ENCODE measurements at regions not wholly inside any gene's neighbourhood (a gene's known extent, or its start where the extent isn't known, plus 50 kb on each side); places are given as distances from the start of the nearest gene placed in this dataset.

DNA sequence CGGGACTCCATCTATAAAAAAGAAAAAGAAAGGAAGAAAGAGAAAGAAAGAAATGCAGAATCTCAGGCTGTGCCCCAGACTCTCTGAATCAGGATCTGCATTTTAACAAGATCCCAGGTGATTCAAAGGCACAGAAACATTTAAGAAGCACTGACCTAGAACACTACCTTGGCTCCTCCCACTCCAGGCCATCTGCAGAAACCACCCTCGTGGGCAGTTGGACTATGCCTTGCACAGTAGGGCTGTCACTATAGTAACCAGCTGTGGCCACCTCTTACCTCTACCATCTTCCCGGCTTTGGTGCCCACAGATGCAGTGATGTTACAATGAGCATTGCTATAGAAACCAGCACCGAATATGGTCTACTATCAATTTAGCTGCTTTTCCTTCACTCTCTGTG is 110.9 kb upstream of the PWP1 start:
- DNase-seq: no peak
- POLR2A ChIA-PET: no interaction called here
- Mint-ChIP-seq H3K27ac (no peak overlapping the region), H3K36me3 (peaks cover 8% of the 10 kb centered on the region), H3K9me3 (no peaks in the 10 kb centered on the region), H3K4me1 (peaks cover 4% of the 10 kb centered on the region), H3K27me3 (no peaks in the 10 kb centered on the region), H3K4me3 (no peak overlapping the region)
- ATAC-seq (ENCODE audit: low read depth): no peak

DNA sequence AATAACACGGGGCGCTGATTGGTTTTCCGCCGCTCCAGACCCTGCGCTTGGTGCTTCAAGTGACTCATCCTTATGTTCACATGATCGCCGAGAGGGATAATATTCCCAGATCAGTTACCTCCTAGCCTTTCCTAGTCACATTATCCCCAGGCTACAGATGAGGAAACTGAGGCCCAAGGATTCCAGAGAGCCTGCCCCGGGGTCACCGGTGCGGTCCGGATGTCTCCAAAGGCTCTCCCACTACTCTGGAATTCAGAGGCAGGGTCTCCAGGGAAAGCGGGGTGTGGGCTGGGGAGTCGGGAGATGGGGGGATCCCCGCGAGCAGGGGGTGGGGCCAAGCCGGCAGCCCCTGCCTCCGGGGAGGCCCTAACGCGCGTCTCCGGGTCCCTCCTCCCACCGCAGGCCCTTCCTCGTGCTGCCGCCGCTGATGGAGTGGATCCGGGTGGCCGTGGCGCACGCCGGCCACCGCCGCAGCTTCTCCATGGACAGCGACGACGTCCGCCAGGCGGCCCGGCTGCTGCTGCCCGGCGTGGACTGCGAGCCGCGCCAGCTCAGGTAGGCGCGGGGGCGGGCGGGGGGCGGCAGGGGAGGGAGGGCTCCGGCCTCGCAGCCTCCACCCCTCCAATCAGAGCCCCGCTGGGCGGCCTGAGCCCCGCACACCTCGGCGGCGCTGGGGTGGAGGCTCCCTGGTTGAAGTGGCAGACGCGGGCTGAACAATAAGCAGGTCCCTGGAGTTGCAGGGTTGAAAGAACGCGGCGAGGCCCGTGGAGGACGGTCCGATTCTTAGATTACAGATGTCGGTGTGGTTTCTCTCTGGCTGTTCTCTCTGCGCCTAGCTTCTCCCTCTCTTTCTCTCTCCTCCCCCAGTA is 104.6 kb upstream of the PWP1 start:
- Mint-ChIP-seq H3K9me3 (no peaks in the 10 kb centered on the region), H3K27ac (no peak overlapping the region), H3K27me3 (no peaks in the 10 kb centered on the region), H3K4me1 (no peaks in the 10 kb centered on the region), H3K4me3 (no peak overlapping the region), H3K36me3 (peaks cover 16% of the 10 kb centered on the region)
- no peak for DNase-seq
- no peak for ATAC-seq (ENCODE audit: low read depth)
- POLR2A ChIA-PET: no interaction called here

DNA sequence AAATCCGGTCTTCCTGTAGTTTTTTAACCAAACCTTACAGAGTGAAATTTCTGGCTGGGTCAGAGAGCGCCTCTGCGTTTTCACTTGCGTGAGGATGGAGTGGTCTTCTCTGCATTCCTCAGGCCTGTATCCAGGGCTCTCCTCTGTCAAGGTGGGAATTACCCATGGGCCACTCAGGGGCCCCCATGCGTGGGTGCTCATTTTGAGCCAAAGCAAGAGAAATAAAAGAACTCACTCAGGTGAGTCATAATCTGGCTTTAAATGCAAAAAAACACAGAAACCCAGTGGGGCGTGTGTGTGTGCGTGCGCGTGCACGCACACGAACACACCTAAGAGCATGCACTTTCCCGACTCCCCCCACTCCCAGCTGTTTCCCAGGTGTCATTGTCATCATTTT is 104.0 kb upstream of the PWP1 start:
- Mint-ChIP-seq H3K9me3 (peaks cover under 1% of the 10 kb centered on the region), H3K36me3 (peaks cover 22% of the 10 kb centered on the region), H3K27me3 (no peaks in the 10 kb centered on the region), H3K4me3 (no peak overlapping the region), H3K27ac (no peak overlapping the region), H3K4me1 (no peaks in the 10 kb centered on the region)
- ATAC-seq (ENCODE audit: low read depth) (no peak), DNase-seq (no peak)
- POLR2A ChIA-PET: no interaction called here

DNA sequence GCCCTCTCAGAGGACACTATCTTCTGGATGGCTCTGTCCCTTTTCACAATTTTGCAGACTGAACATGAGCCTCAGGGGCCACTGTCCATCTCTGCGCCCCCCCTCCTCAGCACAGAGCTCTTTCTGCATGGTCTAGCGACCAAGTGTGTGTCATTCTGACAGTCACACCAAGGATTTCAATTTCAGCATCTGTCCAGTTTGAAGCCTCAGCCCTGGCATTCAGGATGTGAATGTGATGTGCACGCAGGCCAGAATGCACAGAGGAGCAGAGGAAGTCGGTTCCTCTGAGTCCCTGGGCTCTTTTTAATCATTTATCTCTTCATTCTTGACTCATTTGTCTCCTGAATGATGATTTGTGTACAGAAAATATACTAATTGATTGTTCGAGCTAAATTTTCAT is 102.0 kb upstream of the PWP1 start:
- no peak overlapping the region for H3K27ac Mint-ChIP-seq
- no peaks in the 10 kb centered on the region for H3K4me1 Mint-ChIP-seq
- no peaks in the 10 kb centered on the region for H3K27me3 Mint-ChIP-seq
- DNase-seq: no peak
- POLR2A ChIA-PET: no interaction called here
- peaks cover 28% of the 10 kb centered on the region for H3K36me3 Mint-ChIP-seq
- H3K9me3 Mint-ChIP-seq: peaks cover 10% of the 10 kb centered on the region
- H3K4me3 Mint-ChIP-seq: no peak overlapping the region
- ATAC-seq (ENCODE audit: low read depth): no peak

DNA sequence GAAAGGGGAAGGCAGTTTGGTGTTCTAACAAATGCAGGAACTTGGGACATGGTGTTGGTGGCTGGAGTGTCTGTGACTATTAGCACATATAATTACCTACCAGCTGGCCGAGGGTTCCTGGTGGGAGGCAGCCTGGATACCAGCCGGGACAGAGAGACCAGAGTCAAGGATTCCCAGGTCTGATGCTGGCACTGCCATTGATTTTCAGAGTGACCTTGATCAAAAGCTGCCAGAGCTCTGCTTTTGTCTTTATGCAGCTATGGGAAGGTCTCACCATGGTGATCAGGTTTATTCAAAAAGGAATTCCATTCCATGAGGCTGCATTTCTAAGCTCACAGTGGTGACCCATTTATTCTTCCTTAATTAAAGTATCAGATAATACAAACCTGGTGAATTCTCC is 101.0 kb upstream of the PWP1 start:
- peaks cover 10% of the 10 kb centered on the region for H3K9me3 Mint-ChIP-seq

DNA sequence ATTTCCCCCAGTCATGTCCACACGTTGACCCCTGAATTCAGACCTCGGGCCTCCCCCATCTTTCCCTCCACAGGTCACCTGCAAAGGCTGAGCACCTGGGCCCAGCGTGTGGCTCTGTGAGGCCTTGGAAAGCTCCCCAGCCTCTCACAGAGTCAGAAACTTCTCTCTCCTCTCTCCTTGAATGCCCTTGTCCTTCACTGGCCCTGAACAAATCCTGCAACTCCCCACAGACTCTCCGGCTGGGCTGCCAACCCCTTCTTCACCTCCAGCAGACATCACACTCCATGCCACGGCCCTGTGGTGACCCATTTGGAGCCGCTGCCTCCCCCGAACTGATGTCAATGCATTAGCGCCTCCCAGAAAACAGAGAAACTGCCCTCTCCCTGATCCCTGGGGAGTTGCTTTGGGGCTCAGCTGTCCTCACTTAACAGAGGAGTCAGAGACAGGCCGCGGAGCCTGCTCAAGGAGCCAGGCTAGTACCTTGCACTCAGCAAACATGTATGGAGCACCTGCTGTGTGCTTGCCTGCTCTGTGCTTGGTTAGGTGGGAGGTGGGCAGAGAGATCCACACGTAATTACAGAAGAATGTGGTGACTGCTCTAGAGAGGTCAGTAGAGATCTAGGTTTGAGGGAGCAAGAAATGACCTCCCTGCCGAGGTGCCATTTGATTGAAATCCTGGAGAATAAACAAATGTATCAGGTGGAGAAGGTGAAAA is 99.2 kb upstream of the PWP1 start:
- Mint-ChIP-seq H3K4me3 (no peak overlapping the region), H3K4me1 (no peaks in the 10 kb centered on the region), H3K27me3 (no peaks in the 10 kb centered on the region), H3K9me3 (peaks cover 12% of the 10 kb centered on the region), H3K36me3 (peaks cover 32% of the 10 kb centered on the region), H3K27ac (no peak overlapping the region)
- no peak for DNase-seq
- POLR2A ChIA-PET: no interaction called here
- no peak for ATAC-seq (ENCODE audit: low read depth)

More for the DNA sequence above, 101.0 kb upstream of the PWP1 start:
- ATAC-seq (ENCODE audit: low read depth): no peak
- Mint-ChIP-seq H3K4me1 (no peaks in the 10 kb centered on the region), H3K4me3 (no peak overlapping the region), H3K27ac (no peak overlapping the region), H3K36me3 (peaks cover 28% of the 10 kb centered on the region), H3K27me3 (no peaks in the 10 kb centered on the region)
- DNase-seq: no peak
- POLR2A ChIA-PET: no interaction called here

DNA sequence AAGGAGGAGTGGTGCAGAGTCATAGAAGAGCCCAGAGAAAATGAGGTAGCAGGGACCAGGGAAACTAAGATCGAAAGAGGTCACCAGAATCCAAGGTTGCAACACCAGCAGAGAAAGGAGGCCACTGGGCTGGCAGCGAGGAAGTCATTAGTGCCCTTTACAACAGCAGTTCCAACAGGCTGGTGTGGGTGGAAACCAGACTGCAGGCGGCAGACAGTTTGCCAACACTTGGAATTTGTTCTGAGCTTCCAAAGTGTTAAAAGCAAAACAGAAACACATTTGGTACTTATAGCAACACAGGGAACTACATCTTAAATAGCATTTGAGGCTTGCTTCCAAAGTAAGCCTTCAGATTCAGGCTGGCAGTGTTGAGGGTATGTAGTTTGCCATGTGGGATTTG is 95.2 kb upstream of the PWP1 start:
- POLR2A ChIA-PET: no interaction called here
- H3K27me3 Mint-ChIP-seq: no peaks in the 10 kb centered on the region
- ATAC-seq (ENCODE audit: low read depth) (no peak), DNase-seq (no peak)
- H3K4me3 Mint-ChIP-seq: no peak overlapping the region
- no peaks in the 10 kb centered on the region for H3K4me1 Mint-ChIP-seq
- H3K9me3 Mint-ChIP-seq: peaks cover 16% of the 10 kb centered on the region
- H3K36me3 Mint-ChIP-seq: peaks cover 36% of the 10 kb centered on the region
- no peak overlapping the region for H3K27ac Mint-ChIP-seq

DNA sequence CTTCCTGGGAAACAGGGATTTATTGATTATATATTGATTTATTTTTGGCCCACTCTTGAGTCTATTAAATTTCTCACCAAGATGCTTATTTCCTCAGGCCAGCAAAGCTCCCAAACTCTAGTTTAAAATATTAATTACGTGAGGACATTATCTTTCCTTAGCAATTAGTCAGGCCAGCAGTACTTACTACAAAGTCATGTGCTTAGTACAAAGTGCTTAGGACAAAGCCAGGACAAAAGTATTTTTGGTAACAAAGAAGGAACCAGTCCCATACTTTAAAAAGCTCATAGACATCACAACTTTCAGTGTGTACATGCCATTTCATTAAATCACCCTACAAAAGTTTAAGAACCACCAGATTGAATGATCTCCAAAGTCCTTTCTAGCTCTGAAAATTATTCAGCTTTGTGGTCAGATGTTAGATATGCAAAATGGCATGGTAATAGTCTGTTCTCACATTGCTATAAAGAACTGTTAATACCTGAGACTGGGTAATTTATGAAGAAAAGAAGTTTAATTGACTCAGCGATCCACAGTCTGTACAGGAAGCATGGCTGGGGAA is 94.7 kb upstream of the PWP1 start:
- DNase-seq (no peak), ATAC-seq (ENCODE audit: low read depth) (no peak)
- Mint-ChIP-seq H3K27me3 (no peaks in the 10 kb centered on the region), H3K36me3 (peaks cover 32% of the 10 kb centered on the region), H3K4me3 (no peak overlapping the region), H3K9me3 (peaks cover 16% of the 10 kb centered on the region), H3K27ac (no peak overlapping the region), H3K4me1 (no peaks in the 10 kb centered on the region)
- POLR2A ChIA-PET: no interaction called here

DNA sequence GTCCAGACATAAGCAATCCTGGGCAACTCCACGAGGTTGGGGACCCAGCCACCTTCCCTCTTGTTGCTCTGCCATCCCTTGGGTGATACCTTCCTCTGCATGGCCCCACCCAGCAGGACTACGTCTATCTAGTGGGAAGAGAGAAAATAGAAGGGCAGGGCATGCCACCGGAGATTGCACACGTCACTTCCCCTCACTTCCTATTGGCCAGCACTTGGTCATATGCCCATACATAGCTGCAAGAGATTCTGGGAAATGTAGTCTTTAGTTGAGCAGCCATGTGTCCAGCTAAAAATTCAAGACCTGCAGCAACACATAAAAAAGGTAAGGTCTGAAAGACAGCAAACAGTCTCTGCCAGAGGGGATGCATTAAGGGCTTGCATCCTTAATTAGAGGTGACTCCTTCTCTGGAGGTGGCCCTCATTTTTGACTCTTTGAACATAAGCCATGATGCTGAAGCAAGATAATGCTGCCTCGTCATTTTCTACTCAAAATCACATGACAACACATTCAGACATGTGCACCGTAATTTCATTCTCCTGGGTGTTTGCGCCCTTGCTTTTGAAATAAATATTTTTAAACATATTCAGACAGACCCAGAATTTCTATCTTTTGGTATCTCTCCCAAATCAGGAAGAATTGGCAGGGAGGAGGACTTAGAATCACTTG is 91.8 kb upstream of the PWP1 start:
- no peak overlapping the region for H3K27ac Mint-ChIP-seq
- no peaks in the 10 kb centered on the region for H3K27me3 Mint-ChIP-seq
- POLR2A ChIA-PET: no interaction called here

DNA sequence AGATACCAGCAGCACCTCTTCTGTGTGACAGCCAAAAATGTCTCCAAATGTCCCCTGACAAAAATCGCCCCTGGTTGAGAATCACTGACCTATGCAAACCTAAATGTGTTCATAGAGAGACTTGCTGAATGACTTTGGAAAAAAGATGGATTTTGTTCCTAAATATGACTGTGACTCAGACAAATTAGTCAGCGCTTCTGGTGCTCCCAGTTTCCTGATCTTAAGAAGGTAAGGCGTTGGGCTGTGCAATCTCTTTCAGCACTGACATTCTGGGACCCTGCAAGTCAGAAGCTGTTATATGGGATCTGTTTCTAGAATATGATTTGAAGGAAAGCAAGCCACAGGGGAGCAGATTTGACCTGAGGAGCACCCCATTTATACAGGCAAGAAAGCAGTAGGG is 90.6 kb upstream of the PWP1 start:
- no peak for DNase-seq
- POLR2A ChIA-PET: no interaction called here
- ATAC-seq (ENCODE audit: low read depth): no peak
- Mint-ChIP-seq H3K27me3 (no peaks in the 10 kb centered on the region), H3K4me3 (no peak overlapping the region), H3K27ac (no peak overlapping the region), H3K36me3 (peaks cover 17% of the 10 kb centered on the region), H3K9me3 (peaks cover 5% of the 10 kb centered on the region), H3K4me1 (no peaks in the 10 kb centered on the region)

More for the DNA sequence above, 91.8 kb upstream of the PWP1 start:
- ATAC-seq (ENCODE audit: low read depth) (no peak), DNase-seq (no peak)
- Mint-ChIP-seq H3K4me3 (no peak overlapping the region), H3K4me1 (no peaks in the 10 kb centered on the region), H3K36me3 (peaks cover 17% of the 10 kb centered on the region), H3K9me3 (peaks cover 5% of the 10 kb centered on the region)

DNA sequence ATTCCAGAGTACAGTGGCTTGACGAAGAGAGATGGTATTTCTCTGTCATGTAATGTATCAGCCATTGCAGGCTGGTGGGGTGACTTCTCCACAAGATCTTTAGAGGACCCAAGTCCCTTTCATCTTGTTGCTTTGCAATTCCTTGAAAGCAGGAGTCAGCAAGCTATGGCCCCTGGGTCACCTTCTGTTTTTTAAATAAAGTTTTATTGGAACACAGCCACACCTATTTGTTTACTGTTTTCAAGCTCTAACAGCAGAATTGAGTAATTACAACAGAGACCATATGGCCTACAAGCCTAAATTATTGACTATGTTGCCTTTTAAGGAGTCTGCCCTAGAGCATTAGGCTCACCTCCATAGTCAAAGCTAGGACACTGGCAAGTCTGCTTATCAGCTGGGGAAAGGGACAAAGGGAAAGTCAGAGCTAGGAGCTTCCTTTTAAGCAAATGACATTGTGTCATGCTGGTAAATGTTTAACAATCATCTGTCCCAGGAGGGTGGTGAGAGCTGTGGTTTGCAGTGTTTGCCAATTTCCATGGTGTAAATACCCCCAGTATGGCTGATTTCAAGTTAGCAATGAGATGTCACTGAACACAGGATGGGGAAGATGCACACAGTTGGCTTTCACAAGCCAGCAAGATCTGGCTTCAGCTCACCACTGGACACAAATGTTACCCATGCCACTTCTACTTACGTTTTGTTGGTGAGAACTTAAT is 87.7 kb upstream of the PWP1 start:
- Mint-ChIP-seq H3K4me3 (no peak overlapping the region), H3K27ac (no peak overlapping the region), H3K9me3 (no peaks in the 10 kb centered on the region), H3K36me3 (peaks cover 8% of the 10 kb centered on the region), H3K4me1 (no peaks in the 10 kb centered on the region), H3K27me3 (no peaks in the 10 kb centered on the region)
- POLR2A ChIA-PET: no interaction called here
- no peak for DNase-seq
- ATAC-seq (ENCODE audit: low read depth): no peak

DNA sequence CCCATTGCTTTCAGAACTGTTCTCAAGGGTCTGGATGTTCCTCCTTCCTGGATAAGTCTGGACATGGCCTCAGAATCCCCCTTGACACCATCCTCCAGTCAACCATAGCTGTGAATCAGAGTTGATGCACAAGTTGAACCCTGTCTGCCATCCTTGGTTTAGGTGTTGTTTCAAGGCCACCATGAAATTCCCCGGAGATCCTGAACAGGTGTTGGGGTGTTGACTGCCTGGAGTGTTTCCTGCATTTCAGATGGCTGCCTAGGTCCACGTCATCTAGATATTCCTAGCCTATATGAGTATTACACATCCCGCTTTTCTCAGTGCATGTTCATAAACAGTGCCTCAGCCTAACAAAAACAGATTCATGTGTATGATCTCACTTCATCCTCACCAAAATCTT is 86.7 kb upstream of the PWP1 start:
- POLR2A ChIA-PET: no interaction called here
- no peak for ATAC-seq (ENCODE audit: low read depth)
- DNase-seq: no peak

DNA sequence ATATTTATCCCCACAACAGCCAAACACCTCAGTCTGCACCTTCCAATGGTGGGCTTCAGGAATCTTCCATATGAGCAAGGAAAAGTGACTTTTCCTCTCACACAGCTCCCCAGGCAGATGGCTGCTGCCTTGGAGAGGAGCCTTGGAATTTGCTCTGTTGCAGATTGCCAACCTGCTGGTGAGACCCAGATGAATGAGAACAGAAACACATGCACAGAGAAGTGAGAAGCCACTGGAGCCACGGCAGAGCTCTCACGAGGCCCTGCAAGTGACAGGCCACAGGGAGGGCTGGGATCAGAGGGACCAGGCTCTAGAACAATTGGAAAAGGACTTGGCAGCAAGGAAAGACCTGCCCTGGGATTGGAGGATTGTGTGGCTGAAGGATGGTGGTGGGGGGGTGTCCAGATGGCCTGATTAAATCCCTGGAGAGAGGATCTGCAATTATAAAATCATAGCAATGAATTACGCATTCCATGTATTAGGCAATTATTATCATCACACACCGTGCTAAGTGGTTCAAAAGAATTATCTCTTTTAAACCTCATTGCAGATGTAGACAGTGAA is 84.9 kb upstream of the PWP1 start:
- POLR2A ChIA-PET: no interaction called here
- H3K4me3 Mint-ChIP-seq: no peak overlapping the region
- H3K9me3 Mint-ChIP-seq: no peaks in the 10 kb centered on the region
- H3K36me3 Mint-ChIP-seq: no peaks in the 10 kb centered on the region
- no peaks in the 10 kb centered on the region for H3K27me3 Mint-ChIP-seq
- H3K27ac Mint-ChIP-seq: no peak overlapping the region
- H3K4me1 Mint-ChIP-seq: no peaks in the 10 kb centered on the region
- ATAC-seq (ENCODE audit: low read depth): no peak
- DNase-seq: no peak

More for the DNA sequence above, 86.7 kb upstream of the PWP1 start:
- Mint-ChIP-seq H3K4me1 (no peaks in the 10 kb centered on the region), H3K9me3 (no peaks in the 10 kb centered on the region), H3K27me3 (no peaks in the 10 kb centered on the region), H3K27ac (no peak overlapping the region), H3K4me3 (no peak overlapping the region), H3K36me3 (no peaks in the 10 kb centered on the region)

Data from activated naive CD8-positive, alpha-beta T cell treated with anti-CD3 and anti-CD28 coated beads, Interleukin-2, amount 10 ng/mL, durations not matched to agents 7 days and 5 days (primary cell).